Endodermal cell (in vitro differentiated cells): ENCODE measurements at regions not wholly inside any gene's neighbourhood (a gene's known extent, or its start where the extent isn't known, plus 50 kb on each side); places are given as distances from the start of the nearest gene placed in this dataset.
A peak's percentile ranks its signal among the peaks of the same experiment; 100 is the strongest.

ENCODE experiments used
- DNase-seq: peaks from one replicate; pipeline ENCODE4 v3.0.0-alpha.2; 2017
- H3K27ac ChIP-seq: 2 replicates; pipeline ENCODE4 v1.5.1; 2013; ENCODE audit warnings: mild to moderate bottlenecking, low read depth, low read length, moderate library complexity
- H3K27me3 ChIP-seq: 2 replicates; pipeline ENCODE4 v1.6.1; 2013; ENCODE audit warnings: mild to moderate bottlenecking, low read length, moderate library complexity; ENCODE audit not compliant: insufficient read depth, control insufficient read depth, poor library complexity, severe bottlenecking
- H3K36me3 ChIP-seq: 2 replicates; pipeline ENCODE4 v1.7.0; 2013; ENCODE audit warnings: mild to moderate bottlenecking, low read length, moderate library complexity; ENCODE audit not compliant: control insufficient read depth, insufficient read depth
- H3K4me1 ChIP-seq: one replicate; pipeline ENCODE4 v1.7.0; 2013; ENCODE audit warnings: low read length; ENCODE audit not compliant: control insufficient read depth, insufficient read depth
- H3K4me3 ChIP-seq: 2 replicates; pipeline ENCODE4 v1.5.1; 2013; ENCODE audit warnings: mild to moderate bottlenecking, low read length, moderate library complexity
- H3K9ac ChIP-seq: 2 replicates; pipeline ENCODE4 v1.6.1; 2013; ENCODE audit warnings: mild to moderate bottlenecking, low read length, moderate library complexity; ENCODE audit not compliant: poor library complexity, severe bottlenecking; ENCODE audit errors: extremely low read depth
- H3K9me3 ChIP-seq: 2 replicates; pipeline ENCODE4 v1.6.1; 2013; ENCODE audit warnings: mild to moderate bottlenecking, low read length, moderate library complexity; ENCODE audit not compliant: control insufficient read depth
- H3K27ac Mint-ChIP-seq: 2 replicates; pipeline ENCODE4 v1.8.0; 2020; ENCODE audit warnings: mixed read lengths
- H3K27me3 Mint-ChIP-seq: 2 replicates; pipeline ENCODE4 v1.8.0; 2021; ENCODE audit warnings: mild to moderate bottlenecking, mixed read lengths; ENCODE audit not compliant: insufficient read depth
- H3K36me3 Mint-ChIP-seq: 2 replicates; pipeline ENCODE4 v1.8.0; 2020; ENCODE audit warnings: low read depth, mixed read lengths
- H3K4me1 Mint-ChIP-seq: 2 replicates; pipeline ENCODE4 v1.8.0; 2020; ENCODE audit warnings: mixed read lengths
- H3K4me3 Mint-ChIP-seq: 2 replicates; pipeline ENCODE4 v1.8.0; 2020; ENCODE audit warnings: mild to moderate bottlenecking, moderate library complexity, mixed read lengths
- H3K9me3 Mint-ChIP-seq: 2 replicates; pipeline ENCODE4 v1.8.0; 2020; ENCODE audit warnings: mild to moderate bottlenecking, mixed read lengths
- CTCF ChIP-seq: fragments of 200-600 bp; sonication (generic); conservative IDR thresholded peaks from 2 replicates; pipeline ENCODE4 v1.5.0; 2021; ENCODE audit warnings: antibody characterized with exemption, mild to moderate bottlenecking
- WGBS, 2 experiments: methylation state at CpG; one replicate each; pipeline versions ENCODE4 v1.1.5 to v1.1.7; 2013; ENCODE audit warnings: missing lambda C conversion rate in 2 of 2, mixed read lengths in 1 of 2; ENCODE audit not compliant: insufficient coverage in 1 of 2, insufficient read length in 1 of 2; 5-methylcytosine and 5-hydroxymethylcytosine counted together

GRCh38 chr11:109347304-109347703 lies 74.7 kb upstream of the C11orf87 start:
- no peaks in the 10 kb centered on the region for H3K4me1 Mint-ChIP-seq

GRCh38 chr11:109349276-109350080 lies 72.5 kb upstream of the C11orf87 start:
- Histone ChIP-seq H3K4me3 (no peak overlapping the region), H3K9ac (no peak overlapping the region), H3K27ac (no peak overlapping the region), H3K9me3 (no peaks in the 10 kb centered on the region), H3K27me3 (no peaks in the 10 kb centered on the region), H3K4me1 (no peaks in the 10 kb centered on the region), H3K36me3 (no peaks in the 10 kb centered on the region)
- no peak overlapping the region for H3K4me3 Mint-ChIP-seq
- no peaks in the 10 kb centered on the region for H3K9me3 Mint-ChIP-seq
- DNase-seq, result peak; percentile 42
- no peaks in the 10 kb centered on the region for H3K36me3 Mint-ChIP-seq
- H3K27ac Mint-ChIP-seq, result no peak overlapping the region
- no peak for TF ChIP-seq CTCF
- no peaks in the 10 kb centered on the region for H3K27me3 Mint-ChIP-seq
- WGBS, 2 experiments, result 64 to 65% methylated on average over 3 to 4 of the region's 5 CpGs
- H3K4me1 Mint-ChIP-seq, result no peaks in the 10 kb centered on the region

More at GRCh38 chr11:109347304-109347703, 74.7 kb upstream of the C11orf87 start:
- Histone ChIP-seq H3K27me3 (no peaks in the 10 kb centered on the region), H3K4me1 (no peaks in the 10 kb centered on the region), H3K36me3 (no peaks in the 10 kb centered on the region), H3K27ac (no peak overlapping the region), H3K9me3 (no peaks in the 10 kb centered on the region), H3K9ac (no peak overlapping the region), H3K4me3 (no peak overlapping the region)
- no peak for DNase-seq
- Mint-ChIP-seq H3K36me3 (no peaks in the 10 kb centered on the region), H3K9me3 (no peaks in the 10 kb centered on the region), H3K27me3 (no peaks in the 10 kb centered on the region), H3K4me3 (no peak overlapping the region), H3K27ac (no peak overlapping the region)
- 99 to 100% methylated on average over 2 of the region's 2 CpGs for whole genome bisulfite sequencing, 2 experiments
- no peak for TF ChIP-seq CTCF

- TF ChIP-seq CTCF, result no peak
- no peak for DNase-seq
- H3K27ac ChIP-seq, result no peak overlapping the region
- no peaks in the 10 kb centered on the region for H3K4me1 ChIP-seq
- H3K4me3 ChIP-seq, result no peak overlapping the region
- no peaks in the 10 kb centered on the region for H3K36me3 Mint-ChIP-seq
- H3K27me3 Mint-ChIP-seq, result no peaks in the 10 kb centered on the region
- no peak overlapping the region for H3K4me3 Mint-ChIP-seq
- no peak overlapping the region for H3K9ac ChIP-seq
- no peaks in the 10 kb centered on the region for H3K36me3 ChIP-seq
- 90 to 93% methylated on average over 3 of the region's 3 CpGs for WGBS, 2 experiments
- H3K27ac Mint-ChIP-seq, result no peak overlapping the region
- no peaks in the 10 kb centered on the region for H3K9me3 Mint-ChIP-seq
- no peaks in the 10 kb centered on the region for H3K27me3 ChIP-seq
- no peaks in the 10 kb centered on the region for H3K9me3 ChIP-seq
- no peaks in the 10 kb centered on the region for H3K4me1 Mint-ChIP-seq
Measured at GRCh38 chr11:109350091-109350490, 71.9 kb upstream of the C11orf87 start.
